Activated CD8-positive, alpha-beta memory T cell treated with anti-CD3 and anti-CD28 coated beads for 1 hour (primary cell): ENCODE measurements at regions not wholly inside any gene's neighbourhood (a gene's known extent, or its start where the extent isn't known, plus 50 kb on each side); places are given as distances from the start of the nearest gene placed in this dataset.

Source experiments
- DNase-seq, 2 donors: peaks; one replicate each; pipeline ENCODE4 v3.0.0-alpha.2; 2020; ENCODE audit warnings: low read depth in 1 of 2; ENCODE audit errors: extremely low read depth in 1 of 2

- no peak for DNase-seq
Measured at GRCh38 chr2:126990200-126990599, 91.5 kb downstream of the TEX51 start.

- no peak for DNase-seq
Measured at GRCh38 chr2:126990605-126991532, 92.2 kb downstream of the TEX51 start.

- no peak for DNase-seq
Measured at GRCh38 chr2:126994340-126994777, 95.7 kb downstream of the TEX51 start.

GRCh38 chr2:126995621-126996377 is 97.1 kb downstream of the TEX51 start:
- no peak for DNase-seq

GRCh38 chr2:126996378-126996699 is 97.6 kb downstream of the TEX51 start:
- no peak for DNase-seq
